GM21825 (cell line): ENCODE measurements at regions not wholly inside any gene's neighbourhood (a gene's known extent, or its start where the extent isn't known, plus 50 kb on each side); places are given as distances from the start of the nearest gene placed in this dataset.

Experiments used
- ATAC-seq: cut with Tn5 transposase; IDR thresholded peaks from one replicate; pipeline ENCODE4 v1.9.1; 2021; ENCODE audit warnings: mild to moderate bottlenecking, moderate library complexity; ENCODE audit not compliant: unreplicated experiment

GRCh38 chr2:215627771-215628170 lies 191.9 kb upstream of the FN1 start:
- no peak for ATAC-seq

DNA sequence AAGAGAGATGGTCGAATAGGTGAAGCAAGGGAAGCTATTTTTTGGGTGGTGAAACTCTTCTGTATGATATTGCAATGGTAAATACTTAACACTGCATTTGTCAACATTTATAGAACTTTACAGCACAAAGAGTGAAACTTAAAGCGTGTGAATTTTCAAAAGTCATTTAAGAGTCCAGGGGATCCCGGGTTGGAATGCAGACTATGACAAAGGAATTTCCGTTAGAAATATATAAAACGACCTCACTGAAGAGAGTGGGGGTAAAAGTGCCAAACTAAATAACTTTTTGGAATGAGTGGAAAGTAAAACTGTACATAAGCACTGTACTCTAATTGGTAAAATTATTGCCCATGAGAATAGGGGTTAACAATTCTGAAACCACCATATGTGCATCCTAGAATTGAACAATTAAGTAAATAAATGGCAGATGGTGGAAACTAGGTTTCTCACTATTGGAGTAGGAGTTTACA lies 191.0 kb upstream of the FN1 start:
- no peak for ATAC-seq

DNA sequence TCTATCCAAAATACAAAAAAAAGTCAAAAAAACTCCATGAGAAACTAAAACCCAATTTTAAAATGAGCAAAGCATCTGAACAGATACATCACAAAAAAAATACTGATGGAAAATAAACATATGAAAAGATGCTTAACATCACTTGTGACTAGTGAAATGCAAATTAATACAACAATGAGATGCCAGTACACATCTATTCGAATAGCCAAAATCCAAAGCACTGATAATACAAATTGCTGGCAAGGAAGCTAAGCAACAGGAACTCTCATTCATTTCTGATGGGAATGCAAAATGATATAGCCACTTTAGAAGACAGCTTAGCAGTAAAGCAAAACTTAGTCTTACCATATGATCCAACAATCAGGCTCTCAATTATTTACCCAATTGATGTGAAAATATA lies 190.2 kb upstream of the FN1 start:
- ATAC-seq: no peak

GRCh38 chr2:215625207-215625606 lies 189.3 kb upstream of the FN1 start:
- no peak for ATAC-seq

- ATAC-seq: no peak
These were observed 188.6 kb upstream of the FN1 start for GRCh38 chr2:215624423-215624829.

DNA sequence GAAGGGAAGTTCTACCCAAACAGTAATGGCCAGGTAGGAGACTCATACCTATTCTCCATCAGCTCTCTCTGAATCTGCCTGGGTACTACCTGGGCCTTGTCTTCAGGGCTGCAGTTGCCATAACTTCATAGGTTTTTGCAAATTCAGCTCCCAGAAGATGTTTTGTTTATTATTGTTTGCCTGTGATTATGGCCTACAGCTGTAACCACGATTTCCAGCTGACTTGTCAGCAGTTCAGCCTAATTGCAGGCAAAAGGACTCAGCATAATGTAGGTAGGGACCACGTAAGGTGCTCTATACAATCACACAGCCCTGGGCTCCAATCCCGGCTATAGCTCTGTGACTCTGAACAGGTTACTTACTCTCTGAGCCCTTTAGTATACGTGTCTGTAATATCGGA lies 187.0 kb upstream of the FN1 start:
- ATAC-seq: no peak

DNA sequence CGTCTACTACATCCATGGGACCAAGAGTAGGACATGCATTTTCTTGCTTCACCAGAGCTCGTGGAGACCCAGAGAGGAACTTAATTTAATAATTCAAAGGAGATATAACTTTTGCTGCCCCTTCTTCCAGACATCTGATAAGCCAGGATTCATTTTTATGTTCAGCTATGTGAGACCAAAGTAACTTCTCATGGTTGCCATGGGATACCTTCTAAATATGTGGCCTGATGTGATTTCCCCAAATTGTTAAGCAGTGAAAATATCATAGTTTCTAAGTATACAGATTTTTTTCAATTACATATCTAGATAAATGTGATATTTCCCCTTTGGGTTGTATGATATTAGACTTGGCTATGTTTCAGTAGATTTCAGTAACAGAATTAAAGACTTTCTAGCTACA lies 185.5 kb upstream of the FN1 start:
- ATAC-seq: no peak

DNA sequence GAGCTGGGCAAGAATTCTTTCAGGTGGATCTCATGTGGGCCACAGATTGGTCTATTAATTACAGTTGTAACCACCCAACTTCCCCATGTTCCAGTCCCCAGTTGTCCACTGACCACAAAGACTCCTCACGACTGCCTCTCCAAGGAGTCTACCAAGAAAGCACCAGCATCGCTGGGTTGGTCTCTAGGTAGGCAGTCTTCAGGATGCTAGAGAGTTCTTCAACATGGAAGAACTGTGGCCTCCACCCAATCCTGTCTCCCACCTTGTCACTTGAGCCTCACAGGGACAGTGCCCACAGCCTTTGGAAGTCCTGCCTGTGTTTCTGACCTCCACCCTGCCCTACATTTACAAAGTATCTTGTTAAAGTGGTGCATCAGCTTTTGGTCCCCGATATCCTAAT lies 184.7 kb upstream of the FN1 start:
- no peak for ATAC-seq

GRCh38 chr2:215619989-215620388 lies 184.1 kb upstream of the FN1 start:
- ATAC-seq: no peak

DNA sequence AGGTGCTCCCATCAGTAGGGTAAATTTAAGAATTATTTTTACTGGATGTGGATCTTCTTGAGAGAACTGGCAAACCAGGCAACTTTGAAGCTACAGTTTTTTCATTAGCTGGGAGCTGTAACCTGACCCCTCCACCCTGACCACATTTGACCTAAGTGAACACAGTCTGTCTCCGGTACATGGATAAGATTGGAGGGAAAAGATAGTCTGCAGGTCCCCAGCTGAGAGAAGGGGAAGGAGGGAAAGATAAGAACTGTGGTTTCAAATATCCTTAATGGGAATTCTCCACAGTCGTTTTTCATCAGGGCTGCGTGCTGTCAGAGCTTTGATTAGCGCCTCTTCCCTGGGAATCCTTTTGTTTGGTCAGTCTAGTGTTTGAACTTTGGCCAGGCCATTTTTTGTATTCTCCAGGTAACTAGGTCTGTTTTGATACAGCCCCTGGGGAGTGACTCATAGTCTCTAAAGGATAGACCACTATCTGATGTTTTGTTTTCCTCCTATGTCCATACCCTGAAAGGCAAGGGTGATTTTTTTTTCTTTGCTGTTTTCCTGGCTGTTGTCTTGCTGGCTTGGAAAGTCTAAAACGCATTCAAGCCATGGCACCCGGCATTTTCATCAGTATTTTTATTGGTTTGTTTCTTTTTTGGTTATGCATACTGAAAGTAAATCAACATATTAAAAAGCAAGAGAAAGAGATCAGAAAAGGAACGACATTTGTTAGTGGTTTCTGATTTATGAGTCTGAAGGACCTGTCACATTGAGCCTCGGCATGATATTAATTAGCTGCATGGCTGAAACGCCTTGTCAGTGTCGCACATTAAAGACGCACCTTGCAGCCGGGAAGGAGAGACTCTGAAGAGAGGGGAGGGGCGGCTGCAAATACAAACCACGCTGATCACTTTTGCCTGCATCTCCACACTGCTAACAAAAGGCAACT lies 183.4 kb upstream of the FN1 start:
- no peak for ATAC-seq

GRCh38 chr2:215618145-215618544 lies 182.3 kb upstream of the FN1 start:
- no peak for ATAC-seq

- ATAC-seq: no peak
These were observed 181.4 kb upstream of the FN1 start for GRCh38 chr2:215617060-215617824.

GRCh38 chr2:215615803-215616174 lies 179.9 kb upstream of the FN1 start:
- ATAC-seq: no peak

DNA sequence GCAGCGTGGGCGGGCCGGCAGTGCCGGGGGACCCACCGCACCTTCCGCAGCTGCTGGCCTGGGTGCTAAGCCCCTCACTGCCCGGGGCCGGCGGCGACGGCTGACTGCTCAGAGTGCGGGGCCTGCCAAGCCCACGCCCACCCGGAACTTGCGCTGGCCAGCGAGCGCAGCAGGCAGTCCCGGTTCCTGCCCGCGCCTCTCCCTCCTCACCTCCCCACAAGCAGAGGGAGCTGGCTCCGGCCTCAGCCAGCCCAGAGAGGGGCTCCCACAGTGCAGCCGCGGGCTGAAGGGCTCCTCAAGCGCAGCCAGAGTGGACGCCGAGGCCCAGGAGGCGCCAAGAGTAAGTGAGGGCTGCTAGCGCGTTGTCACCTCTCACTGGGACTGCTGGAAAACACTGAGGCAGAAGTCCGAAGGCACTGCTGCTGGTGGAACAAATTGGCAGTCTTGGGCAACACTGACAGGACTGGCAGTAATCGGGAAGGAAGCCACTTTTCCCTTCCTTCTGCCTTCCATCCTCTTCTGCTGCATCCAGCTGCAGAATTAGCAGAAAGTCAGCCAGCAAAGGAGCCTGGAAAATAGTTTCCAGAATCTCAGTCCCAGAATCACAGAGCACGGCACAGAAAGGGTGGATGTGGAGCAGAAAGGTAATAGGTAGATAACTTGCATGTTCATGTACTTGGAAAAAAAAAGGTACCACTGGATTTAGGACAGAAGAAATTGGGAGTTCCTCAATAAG lies 179.4 kb upstream of the FN1 start:
- no peak for ATAC-seq

DNA sequence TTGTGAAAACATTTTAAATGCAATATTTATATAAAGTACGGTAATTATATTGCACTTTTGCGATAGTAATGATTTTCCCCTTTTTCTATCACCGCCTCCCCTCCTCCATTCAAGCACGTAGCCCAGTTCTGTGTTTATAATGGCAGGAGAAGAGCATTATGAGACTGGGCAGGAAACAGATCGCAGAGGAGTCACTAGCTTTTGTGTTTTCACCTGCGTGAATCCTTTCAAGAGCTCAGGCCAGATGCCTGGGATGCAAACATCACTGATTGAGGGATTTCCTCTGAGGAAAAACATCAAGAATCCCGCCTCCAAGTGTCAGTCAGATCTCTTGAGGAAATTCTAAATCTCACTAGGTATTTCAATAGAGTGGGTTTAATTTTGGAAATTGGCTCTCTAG lies 178.4 kb upstream of the FN1 start:
- ATAC-seq: no peak

- ATAC-seq: no peak
These were observed 178.0 kb upstream of the FN1 start for GRCh38 chr2:215613888-215614287.

DNA sequence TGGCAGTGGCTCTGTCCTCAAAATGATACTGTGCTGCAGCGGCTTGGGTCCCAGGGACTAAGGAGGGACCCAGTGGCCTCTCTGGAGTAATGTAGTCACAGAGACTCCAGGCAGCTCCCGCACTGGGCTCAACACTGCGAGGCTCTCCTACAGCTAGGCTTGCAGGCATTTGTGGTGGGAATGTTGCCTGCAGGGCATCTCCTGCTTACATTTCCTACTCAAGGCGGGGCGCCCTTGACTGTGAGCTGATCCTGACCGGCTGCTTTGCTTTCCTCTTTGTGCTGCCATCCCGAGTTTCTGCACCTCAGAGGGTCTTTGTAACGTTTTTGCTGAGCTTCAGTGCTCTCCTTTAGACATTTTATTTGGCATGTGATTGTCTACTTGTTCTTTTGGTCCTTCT lies 177.4 kb upstream of the FN1 start:
- no peak for ATAC-seq

DNA sequence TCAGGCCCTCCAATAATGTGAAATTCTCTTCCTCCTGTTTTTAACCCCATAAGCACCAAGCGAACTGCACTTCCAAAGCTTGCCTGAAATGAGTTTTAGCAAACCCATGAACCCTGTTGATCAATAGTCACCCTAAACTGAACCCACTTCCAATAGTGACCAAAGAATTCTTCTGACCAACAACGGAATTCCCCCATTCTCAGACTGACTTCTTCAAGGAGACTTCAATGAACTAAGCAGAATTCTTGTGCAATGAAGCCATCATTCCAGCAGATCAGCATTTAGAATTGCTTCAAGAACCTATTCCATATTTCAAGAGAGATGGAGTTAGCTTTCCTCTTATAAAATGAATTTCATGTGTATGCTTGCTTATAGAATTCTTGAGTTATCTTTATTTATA lies 176.9 kb upstream of the FN1 start:
- no peak for ATAC-seq

DNA sequence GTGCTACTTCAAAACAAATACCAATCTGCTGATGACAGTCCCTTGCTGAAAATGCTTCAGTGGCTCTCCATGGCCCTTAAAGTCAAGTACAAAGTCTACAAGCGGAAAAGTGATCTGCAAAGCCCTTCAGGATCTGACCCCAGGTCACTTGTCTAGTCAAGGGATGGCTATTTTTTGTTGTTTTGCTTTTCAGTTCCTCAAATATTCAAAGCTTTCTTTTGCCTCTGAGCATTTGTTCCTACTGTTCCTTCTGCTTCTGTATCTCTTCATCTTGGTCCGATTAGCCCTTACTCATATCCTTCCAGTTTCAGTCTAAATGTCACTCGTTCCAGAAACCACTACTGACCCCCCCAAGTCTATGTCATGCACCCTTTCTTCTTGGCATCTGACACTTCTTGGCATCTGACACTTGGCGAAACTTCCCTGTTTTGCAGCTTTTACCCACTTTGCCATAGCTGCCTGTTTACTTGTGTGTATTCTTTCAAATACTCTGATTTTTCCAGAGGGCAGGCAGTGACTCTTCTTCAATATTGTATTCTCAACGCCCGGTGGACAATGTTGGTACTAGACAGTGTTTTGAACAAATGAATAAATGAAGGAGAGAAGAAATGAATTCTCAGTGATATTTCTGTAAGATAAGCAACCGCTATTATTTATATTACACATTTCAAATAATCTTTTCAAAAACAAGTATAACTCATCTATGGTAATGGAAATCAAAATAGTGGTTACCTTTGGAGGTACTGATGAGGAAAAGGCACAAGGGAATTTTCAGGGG lies 175.9 kb upstream of the FN1 start:
- ATAC-seq: no peak
